Adrenal gland (tissue), 5 donors: ENCODE measurements at regions not wholly inside any gene's neighbourhood (a gene's known extent, or its start where the extent isn't known, plus 50 kb on each side); places are given as distances from the start of the nearest gene placed in this dataset.

Source experiments
- POLR2A ChIP-seq, 2 donors: fragments of 450-650 bp; IDR thresholded peaks; one replicate each; pipeline ENCODE4 v1.6.1; 2017; ENCODE audit warnings: antibody characterized with exemption in 2 of 2, mild to moderate bottlenecking in 2 of 2, moderate library complexity in 1 of 2
- TF ChIP-seq, protein P1 (sequence below), 6 experiments: fragments of 450-650 bp in 4 of 6; fragments of 200-600 bp in 2 of 6; sonication (generic) in 1 of 6; IDR thresholded peaks; 1 replicate in 5 of 6; 2 replicates in 1 of 6; pipeline versions ENCODE4 v1.5.1 to v1.8.0; 2016 to 2021; ENCODE audit warnings: antibody characterized with exemption in 6 of 6, mild to moderate bottlenecking in 2 of 6, moderate library complexity in 1 of 6
- donor health status: DM: no; HTN: no; CAD: no.

GRCh38 chr1:213790565-213790964 lies 197.2 kb upstream of the PROX1 start:
- TF ChIP-seq, protein P1, sequence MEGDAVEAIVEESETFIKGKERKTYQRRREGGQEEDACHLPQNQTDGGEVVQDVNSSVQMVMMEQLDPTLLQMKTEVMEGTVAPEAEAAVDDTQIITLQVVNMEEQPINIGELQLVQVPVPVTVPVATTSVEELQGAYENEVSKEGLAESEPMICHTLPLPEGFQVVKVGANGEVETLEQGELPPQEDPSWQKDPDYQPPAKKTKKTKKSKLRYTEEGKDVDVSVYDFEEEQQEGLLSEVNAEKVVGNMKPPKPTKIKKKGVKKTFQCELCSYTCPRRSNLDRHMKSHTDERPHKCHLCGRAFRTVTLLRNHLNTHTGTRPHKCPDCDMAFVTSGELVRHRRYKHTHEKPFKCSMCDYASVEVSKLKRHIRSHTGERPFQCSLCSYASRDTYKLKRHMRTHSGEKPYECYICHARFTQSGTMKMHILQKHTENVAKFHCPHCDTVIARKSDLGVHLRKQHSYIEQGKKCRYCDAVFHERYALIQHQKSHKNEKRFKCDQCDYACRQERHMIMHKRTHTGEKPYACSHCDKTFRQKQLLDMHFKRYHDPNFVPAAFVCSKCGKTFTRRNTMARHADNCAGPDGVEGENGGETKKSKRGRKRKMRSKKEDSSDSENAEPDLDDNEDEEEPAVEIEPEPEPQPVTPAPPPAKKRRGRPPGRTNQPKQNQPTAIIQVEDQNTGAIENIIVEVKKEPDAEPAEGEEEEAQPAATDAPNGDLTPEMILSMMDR (IDR thresholded peaks at IDR 0.05): no peak
- TF ChIP-seq POLR2A (IDR thresholded peaks at IDR 0.05): no peak
